Prostate gland (tissue), 2 donors: ENCODE measurements at regions not wholly inside any gene's neighbourhood (a gene's known extent, or its start where the extent isn't known, plus 50 kb on each side); places are given as distances from the start of the nearest gene placed in this dataset.
A peak's percentile ranks its signal among the peaks of the same experiment; 100 is the strongest.

ENCODE experiments used
- DNase-seq: peaks from one replicate; pipeline ENCODE4 v3.0.0-alpha.2; 2019; ENCODE audit warnings: low spot score
- H3K27ac ChIP-seq, 2 donors: fragments of 200-600 bp; sonication (generic); 2 replicates each; pipeline ENCODE4 v1.5.1; 2017 to 2019
- H3K27me3 ChIP-seq: fragments of 200-600 bp; sonication (generic); replicated peaks from 2 replicates; pipeline ENCODE4 v1.5.1; 2019; ENCODE audit not compliant: insufficient read depth
- H3K36me3 ChIP-seq, 2 donors: fragments of 200-600 bp; sonication (generic); 1 replicate in 1 of 2; 2 replicates in 1 of 2; pipeline versions ENCODE4 v1.5.1 to v1.8.1; 2017 to 2019
- H3K4me1 ChIP-seq: fragments of 200-600 bp; sonication (generic); replicated peaks from 2 replicates; pipeline ENCODE4 v1.5.1; 2019
- H3K4me3 ChIP-seq, 2 donors: fragments of 200-600 bp; sonication (generic); 2 replicates each; pipeline ENCODE4 v1.5.1; 2017 to 2019
- H3K9me3 ChIP-seq: fragments of 200-600 bp; sonication (generic); 2 replicates; pipeline ENCODE4 v1.5.1; 2017
- CTCF ChIP-seq, 4 experiments: fragments of 200-600 bp in 2 of 4; fragments of 450-650 bp in 2 of 4; sonication (generic) in 2 of 4; IDR thresholded peaks; 1 replicate in 3 of 4; 2 replicates in 1 of 4; pipeline ENCODE4 v1.5.1; 2016 to 2019; ENCODE audit warnings: antibody characterized with exemption in 4 of 4, mild to moderate bottlenecking in 2 of 4, moderate library complexity in 2 of 4
- POLR2A ChIP-seq: fragments of 450-650 bp; IDR thresholded peaks from one replicate; pipeline ENCODE4 v1.6.1; 2016; ENCODE audit warnings: antibody characterized with exemption, mild to moderate bottlenecking
- POLR2AphosphoS5 ChIP-seq: sonication (generic); formaldehyde crosslinking; IDR thresholded peaks from one replicate; pipeline ENCODE4 v1.6.1; 2017; ENCODE audit warnings: antibody characterized with exemption
- WGBS: methylation state at CpG from one replicate; pipeline ENCODE4 v1.1.5; 2018; 5-methylcytosine and 5-hydroxymethylcytosine counted together
- intact Hi-C: fragments of 100-400 bp; cut with DNase I; formaldehyde crosslinking; loops from one replicate; pipeline ENCODE4 v1.14.2; 2022

DNA sequence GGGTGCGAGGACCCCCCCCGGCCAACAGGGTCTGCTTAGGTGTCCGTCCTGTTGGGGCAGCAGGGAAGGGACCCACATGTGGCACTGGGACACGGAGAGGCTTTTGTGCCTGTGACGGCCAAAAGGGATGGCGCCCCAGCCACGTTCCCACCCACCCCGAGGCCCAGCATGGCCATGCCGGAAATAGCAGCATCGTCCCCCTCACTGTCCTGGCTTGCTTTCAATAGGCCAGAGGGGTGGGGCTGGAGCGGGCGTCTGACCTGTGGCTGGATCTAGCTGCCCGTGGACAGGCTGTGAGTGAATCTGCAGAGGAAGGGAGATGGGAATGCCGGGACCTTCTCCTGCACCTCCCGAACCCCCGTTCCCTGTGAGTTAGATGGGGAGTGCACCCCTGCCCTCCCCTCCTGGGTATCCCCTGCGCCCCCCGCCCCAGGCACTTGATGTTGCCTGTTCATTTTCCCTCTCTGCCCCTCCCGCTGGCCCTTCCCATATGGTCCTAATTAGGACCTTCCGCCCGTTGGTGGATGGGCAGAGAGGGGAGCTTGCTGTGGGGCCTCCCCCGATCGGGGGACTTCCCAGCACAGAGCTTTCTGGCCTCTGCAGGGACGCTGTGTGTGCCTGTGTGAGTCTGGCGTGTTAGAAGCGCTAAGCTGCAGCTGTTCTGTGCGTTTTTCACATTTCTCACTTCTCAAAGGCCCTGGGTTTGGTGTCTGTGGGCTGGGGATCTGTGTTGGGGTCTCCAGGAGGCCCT lies 292.8 kb downstream of the SEC14L1 start:
- Histone ChIP-seq H3K36me3 (no peaks in the 10 kb centered on the region), H3K4me3 (no peak overlapping the region), H3K9me3 (no peaks in the 10 kb centered on the region), H3K27ac (peak overlapping the region; percentile 37 to 38), H3K4me1 (peaks cover 16% of the 10 kb centered on the region), H3K27me3 (no peaks in the 10 kb centered on the region)
- TF ChIP-seq CTCF (IDR thresholded peaks at IDR 0.05), result no peak
- no peak for TF ChIP-seq POLR2AphosphoS5
- TF ChIP-seq POLR2A, result no peak
- intact Hi-C loops, result loop anchor here (10.0 kb wide), 1 partner anchor 171 kb away; no protein-coding TSS in a partner anchor
- no peak for DNase-seq
- WGBS, result 47% methylated on average over 23 of the region's 27 CpGs

DNA sequence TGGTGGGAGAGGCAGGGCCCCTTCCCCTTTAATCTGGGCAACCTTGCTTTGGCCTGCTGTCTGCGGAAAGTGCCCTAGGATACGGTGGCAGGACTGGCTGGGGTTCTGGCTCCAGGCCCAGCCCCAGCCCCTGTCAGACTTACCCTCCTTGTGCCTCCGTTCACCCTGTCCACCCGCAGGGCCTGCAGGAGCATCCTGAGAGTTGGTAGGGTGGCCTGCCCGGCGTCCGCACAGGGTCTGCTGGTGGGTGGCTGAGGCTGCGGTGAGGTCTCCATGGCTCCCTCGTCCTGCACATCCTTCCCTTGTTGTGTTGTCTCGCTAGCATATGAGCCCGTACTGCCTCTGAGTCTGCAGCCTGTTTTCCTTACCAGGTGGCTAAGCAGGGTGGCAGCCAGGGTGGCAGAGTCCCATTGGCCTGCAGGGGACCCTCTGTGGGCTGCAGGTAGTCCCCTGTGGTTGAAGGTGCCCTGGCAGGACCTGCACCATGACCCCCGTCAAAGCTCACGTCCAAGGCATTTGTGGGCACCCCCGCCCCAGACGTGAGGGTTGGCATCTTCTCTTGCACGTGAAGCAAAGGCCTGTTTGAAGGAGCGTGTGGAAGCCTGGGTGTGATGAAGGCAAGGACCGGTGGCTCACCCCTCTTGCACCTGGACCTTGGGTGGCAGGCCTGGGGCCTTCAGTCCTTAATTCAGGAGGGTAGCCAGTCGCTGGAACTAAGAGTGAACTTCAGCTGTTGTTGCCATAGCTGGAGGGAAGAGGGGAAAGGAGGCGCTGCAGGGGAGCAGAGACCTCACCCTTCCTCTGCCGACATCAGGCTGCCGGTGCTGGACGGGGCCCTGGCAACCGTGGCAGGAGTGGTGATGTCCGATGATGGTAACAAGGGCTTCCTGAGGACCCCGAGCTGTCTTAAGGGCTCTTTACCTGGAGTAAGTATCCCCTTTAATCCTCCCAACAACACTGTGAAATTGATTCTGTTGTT lies 293.7 kb downstream of the SEC14L1 start:
- DNase-seq, result no peak
- no peak overlapping the region for H3K4me3 ChIP-seq
- intact Hi-C loops, result loop anchor here (10.0 kb wide), 1 partner anchor 170 kb away; no protein-coding TSS in a partner anchor
- H3K4me1 ChIP-seq, result peaks cover 19% of the 10 kb centered on the region
- WGBS, result 64% methylated on average over 25 of the region's 26 CpGs
- H3K36me3 ChIP-seq, result no peaks in the 10 kb centered on the region
- H3K9me3 ChIP-seq, result no peaks in the 10 kb centered on the region
- peak overlapping the region; percentile 37 to 38 for H3K27ac ChIP-seq
- TF ChIP-seq CTCF (IDR thresholded peaks at IDR 0.05), result no peak
- TF ChIP-seq POLR2A, result no peak
- no peak for TF ChIP-seq POLR2AphosphoS5
- H3K27me3 ChIP-seq, result no peaks in the 10 kb centered on the region

- Histone ChIP-seq H3K36me3 (no peaks in the 10 kb centered on the region), H3K27ac (peak overlapping the region in 1 of 2 donors; percentile 36), H3K27me3 (no peaks in the 10 kb centered on the region), H3K9me3 (no peaks in the 10 kb centered on the region), H3K4me1 (peaks cover 23% of the 10 kb centered on the region), H3K4me3 (no peak overlapping the region)
- WGBS, result 61% methylated on average over 23 of the region's 24 CpGs
- no peak for TF ChIP-seq POLR2AphosphoS5
- intact Hi-C loops, result loop anchor here (10.0 kb wide), 1 partner anchor 169 kb away; no protein-coding TSS in a partner anchor
- no peak for DNase-seq
Measured at GRCh38 chr17:77435272-77436057, 294.7 kb downstream of the SEC14L1 start.

DNA sequence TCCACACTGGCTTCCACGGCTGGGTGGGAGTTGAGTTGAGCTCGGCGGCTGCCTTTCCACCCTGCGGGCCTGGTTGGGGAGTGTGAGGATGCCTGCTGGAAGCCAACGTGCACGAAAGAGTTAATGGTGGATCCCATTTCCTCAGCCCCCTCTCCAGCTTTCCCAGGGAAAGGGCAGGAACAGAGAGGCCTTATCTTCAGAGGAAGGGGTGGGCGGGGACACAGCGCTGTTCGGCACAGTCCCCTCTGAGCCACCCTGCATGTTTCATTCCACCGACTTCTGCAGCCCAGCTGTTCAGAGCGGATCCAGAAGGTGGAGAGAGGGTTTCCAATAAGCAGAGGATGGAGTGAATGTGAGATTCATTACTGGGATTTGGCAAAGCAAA lies 295.3 kb downstream of the SEC14L1 start:
- WGBS, result 20% methylated on average over 11 of the region's 11 CpGs
- intact Hi-C loops, result loop anchor here (10.0 kb wide), 1 partner anchor 169 kb away; no protein-coding TSS in a partner anchor

More for the DNA sequence above, 295.3 kb downstream of the SEC14L1 start:
- H3K4me3 ChIP-seq, result no peak overlapping the region
- H3K9me3 ChIP-seq, result no peaks in the 10 kb centered on the region
- no peak for TF ChIP-seq POLR2A
- TF ChIP-seq POLR2AphosphoS5, result no peak
- no peak for TF ChIP-seq CTCF (IDR thresholded peaks at IDR 0.05)
- peaks cover 23% of the 10 kb centered on the region for H3K4me1 ChIP-seq
- no peak for DNase-seq
- no peaks in the 10 kb centered on the region for H3K27me3 ChIP-seq
- no peaks in the 10 kb centered on the region for H3K36me3 ChIP-seq
- peak overlapping the region in 1 of 2 donors; percentile 36 for H3K27ac ChIP-seq
